Dendritic cell treated with granulocyte-macrophage colony-stimulating factor and Interleukin-4, amounts not matched to agents 40 ng/mL and 50 ng/mL, for 4 days (primary cell): ENCODE measurements at regions not wholly inside any gene's neighbourhood (a gene's known extent, or its start where the extent isn't known, plus 50 kb on each side); places are given as distances from the start of the nearest gene placed in this dataset.

Experiments used
- H3K27ac Mint-ChIP-seq: one replicate; pipeline ENCODE4 v1.8.0; 2022; ENCODE audit warnings: mild to moderate bottlenecking, mixed read lengths
- H3K27me3 Mint-ChIP-seq: one replicate; pipeline ENCODE4 v1.8.0; 2022; ENCODE audit warnings: mild to moderate bottlenecking, mixed read lengths
- H3K36me3 Mint-ChIP-seq: one replicate; pipeline ENCODE4 v1.8.0; 2022; ENCODE audit warnings: low read depth, mixed read lengths
- H3K4me1 Mint-ChIP-seq: one replicate; pipeline ENCODE4 v1.8.0; 2022; ENCODE audit warnings: low read depth, mixed read lengths
- H3K4me3 Mint-ChIP-seq: one replicate; pipeline ENCODE4 v1.8.0; 2022; ENCODE audit warnings: mild to moderate bottlenecking, moderate library complexity, mixed read lengths
- H3K9me3 Mint-ChIP-seq: one replicate; pipeline ENCODE4 v1.8.0; 2022; ENCODE audit warnings: mixed read lengths
- intact Hi-C: fragments of 100-400 bp; cut with micrococcal nuclease; formaldehyde crosslinking; loops from one replicate; pipeline ENCODE4 v1.15.0; 2022

DNA sequence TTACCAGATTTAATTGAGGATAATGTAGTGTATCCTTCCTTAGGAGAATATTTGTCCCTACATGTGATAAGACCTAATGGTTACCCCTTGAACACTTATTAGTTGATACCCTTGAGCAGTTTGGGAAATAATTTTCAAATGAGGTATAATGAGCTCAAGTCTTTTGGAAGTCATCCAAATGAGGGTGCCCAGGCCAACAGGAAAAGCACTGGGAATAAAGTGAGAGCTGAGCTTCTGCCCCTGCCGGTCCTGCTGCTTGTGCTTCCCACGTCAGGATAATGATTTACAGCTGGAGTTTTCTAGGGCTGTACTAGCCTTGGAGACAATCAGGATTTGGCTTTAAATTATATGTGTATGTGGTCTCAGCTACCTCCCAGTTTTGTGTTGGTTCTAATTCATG is 178.8 kb upstream of the FRMD6 start:
- H3K27me3 Mint-ChIP-seq = peaks cover 3% of the 10 kb centered on the region
- H3K36me3 Mint-ChIP-seq = no peaks in the 10 kb centered on the region
- no peaks in the 10 kb centered on the region for H3K4me1 Mint-ChIP-seq
- peaks cover 2% of the 10 kb centered on the region for H3K9me3 Mint-ChIP-seq
- no peak overlapping the region for H3K4me3 Mint-ChIP-seq
- intact Hi-C loops = no loop called here
- no peak overlapping the region for H3K27ac Mint-ChIP-seq

DNA sequence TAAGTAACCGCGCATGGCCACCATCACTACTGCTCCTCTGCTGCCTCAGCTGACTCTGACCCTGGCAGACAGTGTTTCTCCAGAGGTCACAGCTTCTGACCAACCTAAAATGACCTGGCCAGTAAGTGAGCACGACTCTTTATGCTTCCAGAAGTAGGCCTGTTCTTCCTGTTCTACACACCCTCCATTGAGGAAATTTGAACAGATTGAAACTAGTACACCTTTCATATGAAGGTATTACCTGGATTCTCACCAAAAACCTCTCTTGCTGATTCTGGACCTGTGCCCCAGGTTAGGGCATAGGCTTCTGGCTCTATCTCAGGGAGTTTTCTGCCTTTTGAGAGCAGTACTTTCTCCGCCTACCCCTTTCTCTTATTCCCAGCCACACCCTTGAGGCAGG is 178.4 kb upstream of the FRMD6 start:
- Mint-ChIP-seq H3K36me3 (no peaks in the 10 kb centered on the region), H3K4me3 (no peak overlapping the region), H3K27me3 (peaks cover 3% of the 10 kb centered on the region), H3K9me3 (no peaks in the 10 kb centered on the region), H3K27ac (no peak overlapping the region), H3K4me1 (no peaks in the 10 kb centered on the region)
- intact Hi-C loops = no loop called here

GRCh38 chr14:51473808-51474565 is 177.7 kb upstream of the FRMD6 start:
- no peaks in the 10 kb centered on the region for H3K4me1 Mint-ChIP-seq
- H3K27me3 Mint-ChIP-seq = peaks cover 3% of the 10 kb centered on the region
- H3K4me3 Mint-ChIP-seq = no peak overlapping the region
- no peaks in the 10 kb centered on the region for H3K36me3 Mint-ChIP-seq
- no peak overlapping the region for H3K27ac Mint-ChIP-seq
- intact Hi-C loops = no loop called here
- H3K9me3 Mint-ChIP-seq = no peaks in the 10 kb centered on the region

DNA sequence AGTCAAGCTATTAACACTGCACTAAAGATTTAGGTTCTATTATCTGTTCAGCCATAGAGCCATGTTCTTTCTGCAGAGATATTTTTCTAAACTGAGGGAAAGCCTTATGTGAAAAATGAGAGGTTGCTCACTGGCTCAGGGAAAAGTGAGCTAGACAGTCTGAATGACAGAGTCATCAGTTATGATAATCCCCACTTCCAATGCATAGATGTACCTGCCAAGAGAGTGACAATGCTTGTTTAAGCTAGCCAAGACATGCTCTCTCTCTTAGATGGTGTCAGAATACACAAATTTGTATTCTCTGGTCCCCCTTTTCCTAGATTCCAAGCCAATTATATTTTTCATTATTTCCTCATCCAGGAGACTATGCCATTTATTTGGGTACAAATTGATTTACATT is 176.9 kb upstream of the FRMD6 start:
- Mint-ChIP-seq H3K36me3 (no peaks in the 10 kb centered on the region), H3K27me3 (peaks cover 3% of the 10 kb centered on the region), H3K4me3 (no peak overlapping the region), H3K27ac (no peak overlapping the region), H3K9me3 (no peaks in the 10 kb centered on the region), H3K4me1 (no peaks in the 10 kb centered on the region)
- intact Hi-C loops = no loop called here

GRCh38 chr14:51478175-51478621 is 173.5 kb upstream of the FRMD6 start:
- no peak overlapping the region for H3K27ac Mint-ChIP-seq
- H3K9me3 Mint-ChIP-seq = no peaks in the 10 kb centered on the region
- peaks cover 3% of the 10 kb centered on the region for H3K27me3 Mint-ChIP-seq
- no peaks in the 10 kb centered on the region for H3K4me1 Mint-ChIP-seq
- no peak overlapping the region for H3K4me3 Mint-ChIP-seq
- H3K36me3 Mint-ChIP-seq = no peaks in the 10 kb centered on the region
- intact Hi-C loops = no loop called here

DNA sequence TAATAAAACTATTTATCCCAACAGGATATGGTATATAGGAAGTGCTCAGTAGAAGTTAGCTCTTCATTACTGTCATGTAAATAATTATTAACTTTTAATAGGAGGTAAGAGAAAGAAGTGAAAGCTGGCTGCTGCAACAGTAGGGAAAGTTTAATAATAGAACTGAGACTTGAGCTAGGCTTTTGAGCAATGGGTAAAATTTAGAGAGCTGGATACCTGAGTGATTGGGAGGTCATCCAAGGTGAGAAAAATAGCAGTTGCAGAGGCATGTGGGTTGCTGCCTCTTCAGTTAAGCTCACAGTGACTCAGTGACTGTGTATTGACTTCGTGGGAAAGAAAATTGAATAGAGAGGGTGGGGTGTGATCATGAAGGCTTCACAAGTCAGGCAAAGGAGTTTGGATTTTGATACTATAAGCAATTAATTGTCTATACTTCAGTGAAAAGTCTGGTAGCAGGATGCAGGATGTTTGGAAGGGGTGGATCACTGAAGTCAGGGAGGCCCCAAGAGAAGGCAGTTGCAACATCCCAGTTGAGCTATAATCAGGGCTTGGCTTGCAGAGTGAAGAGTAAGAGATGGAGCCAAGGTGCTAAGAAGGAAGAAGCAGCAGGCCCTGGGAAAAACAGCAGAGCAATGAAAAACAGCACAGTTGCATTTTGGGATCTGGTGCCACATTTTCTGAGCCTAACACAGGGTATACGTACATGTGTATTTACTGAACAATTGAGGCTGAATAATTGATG is 172.0 kb upstream of the FRMD6 start:
- Mint-ChIP-seq H3K4me1 (no peaks in the 10 kb centered on the region), H3K9me3 (no peaks in the 10 kb centered on the region), H3K36me3 (no peaks in the 10 kb centered on the region), H3K27me3 (peaks cover 2% of the 10 kb centered on the region), H3K27ac (no peak overlapping the region), H3K4me3 (no peak overlapping the region)
- intact Hi-C loops = no loop called here

- Mint-ChIP-seq H3K36me3 (no peaks in the 10 kb centered on the region), H3K4me3 (no peak overlapping the region), H3K9me3 (no peaks in the 10 kb centered on the region), H3K4me1 (no peaks in the 10 kb centered on the region), H3K27me3 (peaks cover under 1% of the 10 kb centered on the region), H3K27ac (no peak overlapping the region)
- intact Hi-C loops = no loop called here
Measured at GRCh38 chr14:51481643-51482042, 170.1 kb upstream of the FRMD6 start.

DNA sequence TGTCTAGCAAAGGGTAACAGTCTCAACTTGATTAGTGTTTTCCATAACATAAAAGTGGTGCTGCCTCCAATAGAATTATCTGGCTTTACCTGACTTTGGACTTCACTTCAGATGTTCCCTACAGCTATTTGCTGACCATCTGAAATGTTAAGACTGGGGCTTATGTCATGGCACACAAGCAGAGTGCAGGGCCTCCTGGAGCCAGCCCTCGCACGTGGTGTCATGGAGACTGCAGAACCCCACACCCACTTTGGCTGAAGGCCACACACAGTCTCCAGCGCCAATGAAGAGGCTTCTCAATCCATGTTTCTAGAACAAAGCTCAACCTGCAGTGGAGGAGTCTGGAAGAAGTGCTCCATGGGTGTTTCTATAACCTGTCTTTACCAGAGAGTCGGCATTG is 169.6 kb upstream of the FRMD6 start:
- Mint-ChIP-seq H3K9me3 (no peaks in the 10 kb centered on the region), H3K27me3 (no peaks in the 10 kb centered on the region), H3K4me1 (no peaks in the 10 kb centered on the region), H3K4me3 (no peak overlapping the region), H3K27ac (no peak overlapping the region), H3K36me3 (no peaks in the 10 kb centered on the region)
- intact Hi-C loops = no loop called here

- H3K36me3 Mint-ChIP-seq = no peaks in the 10 kb centered on the region
- H3K4me1 Mint-ChIP-seq = no peaks in the 10 kb centered on the region
- no peak overlapping the region for H3K4me3 Mint-ChIP-seq
- intact Hi-C loops = no loop called here
- no peak overlapping the region for H3K27ac Mint-ChIP-seq
- no peaks in the 10 kb centered on the region for H3K27me3 Mint-ChIP-seq
- no peaks in the 10 kb centered on the region for H3K9me3 Mint-ChIP-seq
Measured at GRCh38 chr14:51484485-51484884, 167.2 kb upstream of the FRMD6 start.

DNA sequence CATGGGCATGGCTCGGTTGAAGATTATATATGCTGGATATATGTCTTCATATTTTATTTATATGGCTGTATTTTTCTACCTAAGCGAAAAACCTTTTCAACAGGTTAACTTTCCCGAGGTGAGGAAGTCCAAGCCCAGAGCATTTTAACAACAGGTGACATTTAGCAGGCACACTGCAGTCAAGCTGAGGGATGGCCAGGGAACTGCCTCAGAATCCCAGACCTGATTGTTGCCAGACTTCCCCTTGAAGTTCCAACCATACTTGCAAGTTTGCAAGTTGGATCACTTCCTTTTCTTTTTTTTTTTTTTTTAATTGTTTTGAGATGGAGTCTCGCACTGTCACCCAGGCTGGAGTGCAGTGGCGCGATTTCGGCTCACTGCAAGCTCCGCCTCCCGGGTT is 166.0 kb upstream of the FRMD6 start:
- Mint-ChIP-seq H3K27me3 (no peaks in the 10 kb centered on the region), H3K4me1 (no peaks in the 10 kb centered on the region), H3K27ac (no peak overlapping the region), H3K9me3 (no peaks in the 10 kb centered on the region), H3K36me3 (no peaks in the 10 kb centered on the region), H3K4me3 (no peak overlapping the region)
- intact Hi-C loops = no loop called here

- H3K4me3 Mint-ChIP-seq = no peak overlapping the region
- no peaks in the 10 kb centered on the region for H3K27me3 Mint-ChIP-seq
- H3K4me1 Mint-ChIP-seq = no peaks in the 10 kb centered on the region
- no peak overlapping the region for H3K27ac Mint-ChIP-seq
- intact Hi-C loops = no loop called here
- no peaks in the 10 kb centered on the region for H3K36me3 Mint-ChIP-seq
- no peaks in the 10 kb centered on the region for H3K9me3 Mint-ChIP-seq
Measured at GRCh38 chr14:51487848-51488247, 163.9 kb upstream of the FRMD6 start.

DNA sequence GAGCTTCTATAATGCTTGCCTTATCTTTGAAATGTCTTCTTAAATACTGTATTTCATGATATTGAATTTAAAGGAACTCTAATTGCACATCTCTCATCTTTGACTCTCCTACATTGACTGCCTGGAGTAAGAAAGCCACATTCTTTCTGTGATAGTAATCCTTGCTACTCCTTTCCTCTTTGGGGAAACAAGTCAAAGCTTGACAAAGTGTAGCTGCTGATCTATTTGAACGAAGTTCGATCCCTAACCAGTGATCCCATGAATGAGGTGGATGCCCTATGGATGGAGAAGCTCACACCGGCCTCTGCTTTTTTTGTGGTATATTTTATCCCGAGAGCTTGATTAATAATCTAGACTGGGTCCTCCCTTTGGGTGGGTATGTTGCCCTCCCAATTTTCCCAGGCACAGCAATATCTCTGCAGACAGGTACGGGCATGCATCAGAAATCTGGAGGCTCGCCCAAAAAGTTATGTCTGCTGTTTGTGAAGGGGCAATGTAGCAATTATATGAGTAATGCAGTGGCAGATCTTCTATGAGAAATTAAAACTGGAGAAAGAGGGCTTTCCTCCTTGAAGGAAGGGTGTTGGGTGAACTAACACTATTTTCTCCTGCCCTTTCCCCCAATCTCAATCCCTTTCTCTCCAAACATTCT is 163.0 kb upstream of the FRMD6 start:
- peaks cover 7% of the 10 kb centered on the region for H3K9me3 Mint-ChIP-seq
- intact Hi-C loops = no loop called here
- H3K27ac Mint-ChIP-seq = no peak overlapping the region
- H3K4me1 Mint-ChIP-seq = no peaks in the 10 kb centered on the region
- no peaks in the 10 kb centered on the region for H3K36me3 Mint-ChIP-seq
- no peak overlapping the region for H3K4me3 Mint-ChIP-seq
- no peaks in the 10 kb centered on the region for H3K27me3 Mint-ChIP-seq

GRCh38 chr14:51490205-51490604 is 161.5 kb upstream of the FRMD6 start:
- Mint-ChIP-seq H3K4me1 (no peaks in the 10 kb centered on the region), H3K9me3 (peaks cover 12% of the 10 kb centered on the region), H3K36me3 (no peaks in the 10 kb centered on the region), H3K4me3 (no peak overlapping the region), H3K27me3 (no peaks in the 10 kb centered on the region), H3K27ac (no peak overlapping the region)
- intact Hi-C loops = no loop called here

DNA sequence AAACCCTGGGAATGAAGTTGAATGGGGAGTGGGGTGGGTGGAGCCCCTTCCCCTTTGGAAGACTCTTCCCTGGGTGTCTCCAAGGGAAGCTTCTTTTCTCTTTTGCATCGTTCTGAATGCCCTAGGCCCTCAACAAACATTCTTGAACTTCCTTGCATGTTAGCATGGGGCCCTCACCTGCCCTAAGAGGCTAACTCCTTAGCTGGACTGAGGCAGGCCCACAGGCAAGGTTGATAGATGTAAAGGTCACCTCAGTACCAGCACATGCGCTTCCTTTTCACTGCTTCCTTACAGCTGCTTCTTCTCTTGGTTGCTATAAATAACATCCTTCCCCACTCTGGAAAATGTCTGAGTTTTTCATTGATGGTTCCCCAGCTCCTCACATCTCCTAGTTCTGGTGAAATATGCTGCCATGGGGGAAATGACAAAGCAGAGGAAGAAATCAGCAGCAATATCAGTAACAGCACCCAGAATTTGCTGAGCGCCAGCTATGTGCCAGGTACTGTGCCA is 160.6 kb upstream of the FRMD6 start:
- intact Hi-C loops = no loop called here
- no peak overlapping the region for H3K27ac Mint-ChIP-seq
- no peaks in the 10 kb centered on the region for H3K36me3 Mint-ChIP-seq
- H3K27me3 Mint-ChIP-seq = no peaks in the 10 kb centered on the region
- peaks cover 15% of the 10 kb centered on the region for H3K9me3 Mint-ChIP-seq
- no peaks in the 10 kb centered on the region for H3K4me1 Mint-ChIP-seq
- H3K4me3 Mint-ChIP-seq = no peak overlapping the region
